PC-3 (cell line): ENCODE measurements at regions not wholly inside any gene's neighbourhood (a gene's known extent, or its start where the extent isn't known, plus 50 kb on each side); places are given as distances from the start of the nearest gene placed in this dataset.

ENCODE experiments used
- EZH2 ChIP-seq: fragments of 300-600 bp; sonication (generic); IDR thresholded peaks from one replicate; pipeline ENCODE4 v1.6.1; 2017; ENCODE audit warnings: antibody characterized with exemption, mild to moderate bottlenecking, low read length; ENCODE audit not compliant: unreplicated experiment
- TF ChIP-seq, protein P1 (sequence below): fragments of 300-600 bp; sonication (generic); conservative IDR thresholded peaks from 2 replicates; pipeline ENCODE4 v1.5.1; 2017; ENCODE audit warnings: antibody characterized with exemption, low read depth, mild to moderate bottlenecking, low read length

GRCh38 chr9:118321788-118322187 lies 617.6 kb downstream of the TLR4 start:
- TF ChIP-seq, protein P1, sequence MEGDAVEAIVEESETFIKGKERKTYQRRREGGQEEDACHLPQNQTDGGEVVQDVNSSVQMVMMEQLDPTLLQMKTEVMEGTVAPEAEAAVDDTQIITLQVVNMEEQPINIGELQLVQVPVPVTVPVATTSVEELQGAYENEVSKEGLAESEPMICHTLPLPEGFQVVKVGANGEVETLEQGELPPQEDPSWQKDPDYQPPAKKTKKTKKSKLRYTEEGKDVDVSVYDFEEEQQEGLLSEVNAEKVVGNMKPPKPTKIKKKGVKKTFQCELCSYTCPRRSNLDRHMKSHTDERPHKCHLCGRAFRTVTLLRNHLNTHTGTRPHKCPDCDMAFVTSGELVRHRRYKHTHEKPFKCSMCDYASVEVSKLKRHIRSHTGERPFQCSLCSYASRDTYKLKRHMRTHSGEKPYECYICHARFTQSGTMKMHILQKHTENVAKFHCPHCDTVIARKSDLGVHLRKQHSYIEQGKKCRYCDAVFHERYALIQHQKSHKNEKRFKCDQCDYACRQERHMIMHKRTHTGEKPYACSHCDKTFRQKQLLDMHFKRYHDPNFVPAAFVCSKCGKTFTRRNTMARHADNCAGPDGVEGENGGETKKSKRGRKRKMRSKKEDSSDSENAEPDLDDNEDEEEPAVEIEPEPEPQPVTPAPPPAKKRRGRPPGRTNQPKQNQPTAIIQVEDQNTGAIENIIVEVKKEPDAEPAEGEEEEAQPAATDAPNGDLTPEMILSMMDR: no peak
- no peak for TF ChIP-seq EZH2
